H1 (cell line): ENCODE measurements at regions not wholly inside any gene's neighbourhood (a gene's known extent, or its start where the extent isn't known, plus 50 kb on each side); places are given as distances from the start of the nearest gene placed in this dataset.

ENCODE experiments used
- ATF3 ChIP-seq: IDR thresholded peaks from 2 replicates; pipeline ENCODE4 v1.6.1; 2011; ENCODE audit warnings: low read depth, mild to moderate bottlenecking, low read length; ENCODE audit not compliant: insufficient read depth
- EP300 ChIP-seq, 2 experiments: IDR thresholded peaks; 1 replicate in 1 of 2; 2 replicates in 1 of 2; pipeline ENCODE4 v1.6.1; 2011 to 2012; ENCODE audit warnings: low read depth in 2 of 2, low read length in 2 of 2, mild to moderate bottlenecking in 2 of 2, borderline replicate concordance in 1 of 2, inconsistent platforms in 1 of 2, moderate library complexity in 1 of 2
- KDM5A ChIP-seq: fragments of 200-600 bp; IDR thresholded peaks from 2 replicates; pipeline ENCODE4 v1.7.1; 2012; ENCODE audit warnings: mild to moderate bottlenecking, low read length, inconsistent platforms, mixed read lengths
- MAFK ChIP-seq: IDR thresholded peaks from 2 replicates; pipeline ENCODE4 v1.6.1; 2012; ENCODE audit warnings: low read depth, mild to moderate bottlenecking, improper control_type of control experiment, low read length
- POLR2A ChIP-seq, 2 experiments: IDR thresholded peaks; 1 replicate in 1 of 2; 2 replicates in 1 of 2; pipeline ENCODE4 v1.6.1; 2011; ENCODE audit warnings: low read depth in 2 of 2, low read length in 2 of 2, mild to moderate bottlenecking in 2 of 2; ENCODE audit errors: control extremely low read depth in 1 of 2
- POLR2AphosphoS5 ChIP-seq: IDR thresholded peaks from 2 replicates; pipeline ENCODE4 v1.6.1; 2011; ENCODE audit warnings: low read depth, low read length
- RAD21 ChIP-seq, 2 experiments: IDR thresholded peaks in 1 of 2; conservative IDR thresholded peaks in 1 of 2; 2 replicates each; pipeline ENCODE4 v1.6.1; 2011; ENCODE audit warnings: low read depth in 2 of 2, low read length in 2 of 2, improper control_type of control experiment in 1 of 2, inconsistent platforms in 1 of 2, mild to moderate bottlenecking in 1 of 2, moderate library complexity in 1 of 2
- SIX5 ChIP-seq: IDR thresholded peaks from 2 replicates; pipeline ENCODE4 v1.6.1; 2011; ENCODE audit warnings: mild to moderate bottlenecking, low read depth, low read length
- SP1 ChIP-seq: IDR thresholded peaks from 2 replicates; pipeline ENCODE4 v1.6.1; 2011; ENCODE audit warnings: low read depth, low read length

GRCh38 chr6:26158581-26159356, 71.5 kb downstream of the HFE start (continued):
- TF ChIP-seq MAFK: peak; percentile 31
- peak; percentile 98 for TF ChIP-seq POLR2AphosphoS5
- TF ChIP-seq SP1: no peak; the same call in 1 of the 2 replicates
- no peak for TF ChIP-seq RAD21 (IDR thresholded peaks at IDR 0.05 in 1 of 2, conservative IDR thresholded peaks at IDR 0.05 in 1 of 2; ENCODE audit: low read depth in 2 of 2, low read length in 2 of 2)
- TF ChIP-seq SIX5: no peak
- TF ChIP-seq EP300 (IDR thresholded peaks at IDR 0.05; ENCODE audit: borderline replicate concordance in 1 of 2, low read depth in 2 of 2, low read length in 2 of 2): no peak
- TF ChIP-seq KDM5A: no peak
- no peak for TF ChIP-seq ATF3
- peak; percentile 38 to 62 for TF ChIP-seq POLR2A (IDR thresholded peaks at IDR 0.05; ENCODE audit: control extremely low read depth in 1 of 2, low read depth in 2 of 2, low read length in 2 of 2)
- TF ChIP-seq, all 59 proteins: peak for 10
